Tibial nerve (tissue), 4 donors: ENCODE measurements at regions not wholly inside any gene's neighbourhood (a gene's known extent, or its start where the extent isn't known, plus 50 kb on each side); places are given as distances from the start of the nearest gene placed in this dataset.

ENCODE experiments used
- CTCF ChIP-seq, 5 experiments: fragments of 200-600 bp in 3 of 5; fragments of 450-650 bp in 2 of 5; sonication (generic) in 3 of 5; IDR thresholded peaks; one replicate each; pipeline ENCODE4 v1.5.1; 2016 to 2019; ENCODE audit warnings: antibody characterized with exemption in 5 of 5, mild to moderate bottlenecking in 3 of 5, moderate library complexity in 2 of 5
- EP300 ChIP-seq, 2 donors: sonication (generic); formaldehyde crosslinking; IDR thresholded peaks; one replicate each; pipeline ENCODE4 v1.6.1; 2017; ENCODE audit warnings: antibody characterized with exemption in 2 of 2, mild to moderate bottlenecking in 1 of 2
- POLR2A ChIP-seq, 2 donors: fragments of 450-650 bp; IDR thresholded peaks; one replicate each; pipeline ENCODE4 v1.6.1; 2017; ENCODE audit warnings: antibody characterized with exemption in 2 of 2, mild to moderate bottlenecking in 2 of 2, moderate library complexity in 2 of 2

GRCh38 chr2:149902081-149902480 is 314.5 kb upstream of the MMADHC start:
- TF ChIP-seq CTCF (IDR thresholded peaks at IDR 0.05) = no peak
- TF ChIP-seq POLR2A (IDR thresholded peaks at IDR 0.05) = no peak
- TF ChIP-seq EP300 (IDR thresholded peaks at IDR 0.05) = no peak
